ENCODE measurements at regions not wholly inside any gene's neighbourhood (a gene's known extent, or its start where the extent isn't known, plus 50 kb on each side); places are given as distances from the start of the nearest gene placed in this dataset.

- no peak for TF ChIP-seq MAX (IDR thresholded peaks at IDR 0.05)
- no peak for TF ChIP-seq HMGXB4 (CRISPR knock-in tag; IDR thresholded peaks at IDR 0.05; ENCODE audit: borderline replicate concordance in 1 of 2, low read depth in 1 of 2)
- no peak for TF ChIP-seq MAFG (CRISPR knock-in tag; IDR thresholded peaks at IDR 0.05)
- TF ChIP-seq USF2 (IDR thresholded peaks at IDR 0.05; ENCODE audit: low read depth, low read length): no peak
- TF ChIP-seq USF2 (CRISPR knock-in tag; IDR thresholded peaks at IDR 0.05; ENCODE audit: borderline replicate concordance): no peak
- no peak for TF ChIP-seq ATF3 (CRISPR knock-in tag; IDR thresholded peaks at IDR 0.05)
- no peak for TF ChIP-seq POLR2A (IDR thresholded peaks at IDR 0.05; ENCODE audit: insufficient read depth in 1 of 2, low read depth in 2 of 2, low read length in 2 of 2)
- no peak for TF ChIP-seq ZNF431 (CRISPR knock-in tag; IDR thresholded peaks at IDR 0.05; ENCODE audit: borderline replicate concordance, low read depth)
- no peak for TF ChIP-seq CHD2 (IDR thresholded peaks at IDR 0.05; ENCODE audit: low read depth, low read length)
- no peak for TF ChIP-seq EZH2 (conservative IDR thresholded peaks at IDR 0.05; ENCODE audit: low read depth, low read length)
- no peak for TF ChIP-seq ETV6 (CRISPR knock-in tag; conservative IDR thresholded peaks at IDR 0.05)
- TF ChIP-seq POLR2AphosphoS5 (IDR thresholded peaks at IDR 0.05; ENCODE audit: low read depth, low read length): no peak
- TF ChIP-seq ZBTB8A (CRISPR knock-in tag; IDR thresholded peaks at IDR 0.05; ENCODE audit: borderline replicate concordance, low read depth): no peak
These were observed 54.2 kb upstream of the GRAMD1B start for GRCh38 chr11:123375832-123376231.

Data from HepG2 (cell line).